HG02973 (cell line): ENCODE measurements at regions not wholly inside any gene's neighbourhood (a gene's known extent, or its start where the extent isn't known, plus 50 kb on each side); places are given as distances from the start of the nearest gene placed in this dataset.

Experiments used
- ATAC-seq: cut with Tn5 transposase; IDR thresholded peaks from one replicate; pipeline ENCODE4 v1.9.1; 2021; ENCODE audit warnings: moderate library complexity; ENCODE audit not compliant: unreplicated experiment

DNA sequence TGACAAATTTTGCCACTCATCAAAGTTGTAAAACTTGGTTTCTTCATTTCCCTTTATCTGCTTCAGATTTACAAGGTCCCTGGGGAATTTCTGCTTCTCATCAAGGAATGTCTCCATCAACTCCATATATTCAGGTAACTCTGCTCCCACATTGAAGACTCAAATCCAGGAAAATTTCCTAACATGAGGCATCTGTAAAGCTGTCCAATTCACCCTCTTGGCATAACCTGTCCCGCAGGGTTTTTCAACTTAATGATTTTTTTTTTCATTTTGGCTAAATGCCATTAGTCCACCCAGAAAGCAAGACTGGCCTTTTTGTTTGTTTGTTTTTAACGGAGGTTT is 50.2 kb upstream of the SLC30A5 start:
- no peak for ATAC-seq
